OCI-LY7 (cell line): ENCODE measurements at regions not wholly inside any gene's neighbourhood (a gene's known extent, or its start where the extent isn't known, plus 50 kb on each side); places are given as distances from the start of the nearest gene placed in this dataset.

Source experiments
- BruUV-seq: library from RNA; stranded (reverse); fragments of 400-500 nt; replicated peaks from 2 replicates; lab custom pipeline; 2021; lab: Mats Ljungman, UMichigan
- CTCF ChIA-PET: fragments of 300-600 bp; sonication (Branson Sonifier 250); formaldehyde crosslinking; loops from one replicate; lab custom pipeline; 2022; ENCODE audit warnings: antibody characterized with exemption; ENCODE audit not compliant: unreplicated experiment; lab: Charles Lee
- POLR2A ChIA-PET: fragments of 300-600 bp; sonication (Branson Sonifier 250); formaldehyde crosslinking; loops from one replicate; lab custom pipeline; 2022; ENCODE audit warnings: antibody characterized with exemption; lab: Charles Lee
- DNase-seq: peaks from one replicate; pipeline ENCODE4 v3.0.0-alpha.2; 2015; ENCODE audit warnings: low spot score
- H2AFZ ChIP-seq: fragments of 200-600 bp; sonication (generic), shearing (Covaris generic); 2 replicates; pipeline ENCODE4 v1.6.1; 2014; ENCODE audit warnings: mild to moderate bottlenecking, antibody characterized with exemption, low read length, moderate library complexity
- H3K27ac ChIP-seq: fragments of 200-600 bp; sonication (generic); 2 replicates; pipeline ENCODE4 v1.5.1; 2014; ENCODE audit warnings: mixed run types, low read depth, mild to moderate bottlenecking, moderate library complexity, low read length, inconsistent platforms; ENCODE audit not compliant: poor library complexity, severe bottlenecking
- H3K36me3 ChIP-seq: fragments of 200-600 bp; sonication (generic); 2 replicates; pipeline ENCODE4 v1.6.1; 2014; ENCODE audit warnings: mild to moderate bottlenecking, antibody characterized with exemption, low read length, moderate library complexity, mixed read lengths; ENCODE audit not compliant: insufficient read depth
- H3K4me1 ChIP-seq: fragments of 200-600 bp; sonication (generic); 2 replicates; pipeline ENCODE4 v1.5.1; 2014; ENCODE audit warnings: mild to moderate bottlenecking, low read length; ENCODE audit not compliant: insufficient read depth, poor library complexity, severe bottlenecking
- H3K4me2 ChIP-seq: fragments of 200-600 bp; sonication (generic); 2 replicates; pipeline ENCODE4 v1.6.1; 2014; ENCODE audit warnings: mild to moderate bottlenecking, low read length
- H3K4me3 ChIP-seq: fragments of 200-600 bp; sonication (generic); 2 replicates; pipeline ENCODE4 v1.5.1; 2014; ENCODE audit warnings: mild to moderate bottlenecking, low read depth, low read length; ENCODE audit not compliant: poor library complexity, severe bottlenecking
- H3K79me2 ChIP-seq: fragments of 200-600 bp; sonication (generic); 2 replicates; pipeline ENCODE4 v1.6.1; 2016; ENCODE audit warnings: low read depth, mild to moderate bottlenecking, low read length, moderate library complexity, mixed read lengths; ENCODE audit not compliant: insufficient read depth
- H3K9me2 ChIP-seq: fragments of 200-600 bp; sonication (generic); 2 replicates; pipeline ENCODE4 v1.6.1; 2016; ENCODE audit warnings: mild to moderate bottlenecking, low read length, mixed read lengths; ENCODE audit not compliant: insufficient read depth
- H3K9me3 ChIP-seq: fragments of 200-600 bp; sonication (generic); 2 replicates; pipeline ENCODE4 v1.6.1; 2014; ENCODE audit warnings: mild to moderate bottlenecking, mixed run types, low read length, mixed read lengths
- H4K20me1 ChIP-seq: fragments of 200-600 bp; sonication (generic); 2 replicates; pipeline ENCODE4 v1.6.1; 2014; ENCODE audit warnings: mild to moderate bottlenecking, antibody characterized with exemption, low read length, moderate library complexity, mixed read lengths; ENCODE audit not compliant: insufficient read depth
- CTCF ChIP-seq: fragments of 200-600 bp; sonication (generic); conservative IDR thresholded peaks from 2 replicates; pipeline ENCODE4 v1.5.1; 2014; ENCODE audit warnings: mild to moderate bottlenecking, antibody characterized with exemption, low read length, moderate library complexity, mixed read lengths
- EZH2phosphoT487 ChIP-seq: fragments of 200-600 bp; sonication (generic); IDR thresholded peaks from 2 replicates; pipeline ENCODE4 v1.6.1; 2018; ENCODE audit warnings: low read depth, borderline replicate concordance, mild to moderate bottlenecking, mixed run types, antibody characterized with exemption, low read length, moderate library complexity, mixed read lengths
- intact Hi-C: fragments of 100-400 bp; cut with micrococcal nuclease; formaldehyde crosslinking; loops from one replicate; pipeline ENCODE4 v1.10.0; 2022; ENCODE audit not compliant: unreplicated experiment

GRCh38 chr20:48141660-48142515 is 356.6 kb upstream of the SULF2 start:
- no peaks in the 10 kb centered on the region for H4K20me1 ChIP-seq
- CTCF ChIA-PET, result no interaction called here
- no peak overlapping the region for H3K27ac ChIP-seq
- POLR2A ChIA-PET, result no interaction called here
- TF ChIP-seq EZH2phosphoT487 (no peak), CTCF (no peak)
- H3K79me2 ChIP-seq, result no peaks in the 10 kb centered on the region
- BruUV-seq, result no TSS peak
- intact Hi-C loops, result no loop called here
- H2AFZ ChIP-seq, result no peak overlapping the region
- H3K9me3 ChIP-seq, result 0 out of 2 replicates have a peak, but pooled peaks cover 9% of the 10 kb centered on the region
- no peak overlapping the region for H3K4me3 ChIP-seq
- H3K4me1 ChIP-seq, result no peaks in the 10 kb centered on the region
- H3K4me2 ChIP-seq, result no peak overlapping the region
- H3K36me3 ChIP-seq, result no peaks in the 10 kb centered on the region
- DNase-seq, result no peak
- no peaks in the 10 kb centered on the region for H3K9me2 ChIP-seq

GRCh38 chr20:48139262-48140041 is 354.2 kb upstream of the SULF2 start:
- TF ChIP-seq CTCF, result no peak
- no peak for TF ChIP-seq EZH2phosphoT487
- no TSS peak for BruUV-seq
- CTCF ChIA-PET, result no interaction called here

More at GRCh38 chr20:48139262-48140041, 354.2 kb upstream of the SULF2 start:
- 0 out of 2 replicates have a peak, but pooled peaks cover 9% of the 10 kb centered on the region for H3K9me3 ChIP-seq
- H3K27ac ChIP-seq, result no peak overlapping the region
- H3K9me2 ChIP-seq, result no peaks in the 10 kb centered on the region
- H3K79me2 ChIP-seq, result no peaks in the 10 kb centered on the region
- no peak overlapping the region for H3K4me3 ChIP-seq
- POLR2A ChIA-PET, result no interaction called here
- no peaks in the 10 kb centered on the region for H4K20me1 ChIP-seq
- H3K4me2 ChIP-seq, result no peak overlapping the region
- no peak overlapping the region for H2AFZ ChIP-seq
- H3K36me3 ChIP-seq, result no peaks in the 10 kb centered on the region
- H3K4me1 ChIP-seq, result no peaks in the 10 kb centered on the region
- intact Hi-C loops, result no loop called here
- DNase-seq, result no peak
